NCI-H2171 treated with DMSO at 0.1 percent for 48 hours (cell line): ENCODE measurements at regions not wholly inside any gene's neighbourhood (a gene's known extent, or its start where the extent isn't known, plus 50 kb on each side); places are given as distances from the start of the nearest gene placed in this dataset.

ENCODE experiments used
- DNase-seq: peaks from one replicate; lab custom pipeline; 2025; lab: John Stamatoyannopoulos, UW

- DNase-seq = no peak
These were observed 185.1 kb downstream of the KIF2B start for GRCh38 chr17:54007855-54008254.

DNA sequence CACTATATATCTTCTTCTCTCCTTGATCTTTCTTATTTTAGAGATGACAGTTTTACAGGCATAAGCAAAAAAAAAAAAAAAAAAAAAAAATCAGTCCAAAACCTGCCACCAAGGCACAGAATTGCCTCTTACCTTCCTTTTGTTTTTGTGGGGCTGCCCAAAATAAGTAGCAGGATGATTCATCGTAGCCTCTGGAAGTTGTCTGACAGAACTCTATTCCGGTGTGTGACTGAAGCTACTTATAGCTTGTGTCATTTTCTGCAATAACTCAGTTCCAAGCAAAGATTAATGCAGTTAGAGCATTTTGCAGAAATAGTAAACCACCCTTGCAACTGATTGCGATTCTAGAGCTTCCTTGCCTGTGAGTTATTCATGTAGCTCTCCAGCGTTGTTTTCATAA, 186.8 kb downstream of the KIF2B start:
- DNase-seq = no peak

DNA sequence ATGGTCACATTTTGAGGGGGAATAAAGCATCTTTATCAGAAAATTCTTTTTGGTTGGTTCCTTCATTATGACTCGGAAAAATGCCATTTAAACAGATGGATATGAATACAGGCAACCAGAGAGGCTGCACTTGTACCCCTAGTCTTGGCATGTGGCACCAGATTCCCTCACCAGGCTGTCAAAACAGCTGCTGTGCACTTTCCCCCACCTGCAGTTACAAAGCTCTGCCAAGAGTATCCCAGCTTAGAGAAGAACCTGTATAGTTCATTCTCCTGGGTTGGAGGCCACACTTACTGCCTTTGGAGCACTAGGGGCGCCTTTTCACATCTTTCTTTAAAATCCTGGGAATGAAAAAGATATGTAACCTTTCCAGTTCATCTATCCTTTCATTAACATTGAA, 190.3 kb downstream of the KIF2B start:
- no peak for DNase-seq

- DNase-seq = no peak
These were observed 193.0 kb downstream of the KIF2B start for GRCh38 chr17:54015734-54016133.

DNA sequence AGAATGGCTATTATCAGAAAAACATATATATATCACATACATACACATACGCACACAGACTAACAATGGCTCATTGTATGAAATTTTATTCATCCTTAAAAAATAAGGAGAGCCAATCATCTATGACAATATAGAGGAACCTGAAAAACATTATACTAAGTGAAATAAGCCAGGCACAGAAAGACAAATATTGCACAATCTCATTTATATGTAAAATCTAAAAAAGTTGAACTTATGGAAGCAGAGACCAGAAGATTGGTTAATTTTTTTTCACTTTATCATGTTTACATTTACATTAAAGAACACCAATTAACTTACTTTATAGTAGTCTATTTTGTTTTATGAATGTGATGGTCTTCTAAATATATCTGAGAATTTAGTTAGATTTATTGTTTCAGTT, 198.7 kb downstream of the KIF2B start:
- DNase-seq = no peak

GRCh38 chr17:54028986-54029580, 206.4 kb downstream of the KIF2B start:
- no peak for DNase-seq

- DNase-seq = no peak
These were observed 207.3 kb downstream of the KIF2B start for GRCh38 chr17:54029986-54030385.

DNA sequence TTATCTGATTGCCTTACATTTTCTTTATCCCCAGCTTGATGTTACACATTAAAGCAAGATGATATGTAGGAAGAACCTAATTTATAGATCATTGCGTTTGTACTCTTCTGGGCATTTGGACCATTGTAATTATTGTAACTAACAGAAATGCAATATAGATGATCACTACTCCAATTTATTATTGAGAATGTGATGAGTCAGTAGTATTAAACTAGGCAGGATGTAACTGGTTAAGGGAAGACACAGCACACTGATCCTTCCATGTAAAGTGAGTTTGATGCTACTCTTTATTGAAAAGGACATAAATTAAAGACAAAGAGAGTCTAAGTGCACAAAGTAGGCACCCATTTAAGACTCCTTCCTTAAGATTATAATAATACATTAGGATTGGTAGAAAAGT, 223.8 kb downstream of the KIF2B start:
- no peak for DNase-seq

DNA sequence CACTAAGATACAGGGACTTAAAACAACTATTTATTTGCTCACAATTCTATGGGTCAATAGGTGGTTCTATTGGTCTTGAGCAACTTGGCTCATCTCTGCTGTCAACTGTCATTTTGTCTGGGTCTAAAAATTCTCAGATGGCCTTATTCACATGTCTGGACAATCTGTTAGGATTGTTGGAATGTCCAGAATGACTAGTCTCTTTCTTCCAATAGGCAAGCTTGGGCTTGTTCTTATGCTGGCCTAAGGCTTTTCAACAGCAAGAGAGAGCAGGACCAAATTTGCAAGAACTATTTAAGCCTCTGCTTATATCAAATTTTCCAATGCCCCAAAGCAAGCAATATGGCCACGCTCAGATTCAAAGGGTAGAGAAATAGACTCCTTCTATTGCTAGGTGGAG, 240.9 kb downstream of the KIF2B start:
- no peak for DNase-seq

DNA sequence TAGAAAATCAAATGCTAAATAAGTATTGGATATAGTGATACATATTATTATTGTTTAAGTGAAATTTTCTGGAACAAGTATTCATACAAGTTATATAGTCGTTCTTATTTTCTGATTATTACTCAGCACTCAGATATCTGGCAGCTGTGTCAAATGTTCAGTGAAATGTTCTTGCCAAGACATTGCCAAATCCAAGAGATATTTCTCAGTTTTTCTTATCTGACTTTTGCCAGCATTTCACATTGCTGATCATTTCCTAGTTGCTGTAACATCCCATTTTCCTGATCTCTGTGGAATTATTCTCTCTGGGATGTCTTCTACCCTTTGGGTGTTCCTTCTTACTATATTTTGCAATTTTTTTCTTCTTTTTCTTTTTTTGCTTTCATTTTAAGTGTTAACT, 262.3 kb downstream of the KIF2B start:
- DNase-seq = no peak

- DNase-seq = no peak
These were observed 263.2 kb downstream of the KIF2B start for GRCh38 chr17:54085934-54086333.

DNA sequence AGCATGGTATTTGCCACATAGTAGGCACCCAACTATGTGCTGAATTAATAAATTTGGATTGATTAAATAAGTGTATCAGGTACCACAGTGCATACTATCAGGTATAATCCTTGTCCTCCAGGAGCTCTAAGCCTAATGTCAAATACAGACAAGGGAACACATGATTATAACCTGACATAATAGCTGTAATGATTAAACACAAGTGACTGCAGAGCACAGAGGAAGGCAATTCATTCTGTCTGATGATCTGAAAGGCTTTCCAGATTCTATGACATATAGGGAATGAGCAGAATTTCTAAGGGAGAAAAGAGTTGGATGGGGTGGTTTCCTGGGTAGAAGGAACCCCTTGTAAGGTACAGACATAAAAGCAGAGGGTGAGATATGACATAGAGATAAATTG, 273.5 kb downstream of the KIF2B start:
- DNase-seq = no peak

GRCh38 chr17:54099221-54099620, 276.5 kb downstream of the KIF2B start:
- DNase-seq = no peak

- no peak for DNase-seq
These were observed 279.5 kb downstream of the KIF2B start for GRCh38 chr17:54102246-54102645.

- no peak for DNase-seq
These were observed 288.8 kb downstream of the KIF2B start for GRCh38 chr17:54111576-54111975.

DNA sequence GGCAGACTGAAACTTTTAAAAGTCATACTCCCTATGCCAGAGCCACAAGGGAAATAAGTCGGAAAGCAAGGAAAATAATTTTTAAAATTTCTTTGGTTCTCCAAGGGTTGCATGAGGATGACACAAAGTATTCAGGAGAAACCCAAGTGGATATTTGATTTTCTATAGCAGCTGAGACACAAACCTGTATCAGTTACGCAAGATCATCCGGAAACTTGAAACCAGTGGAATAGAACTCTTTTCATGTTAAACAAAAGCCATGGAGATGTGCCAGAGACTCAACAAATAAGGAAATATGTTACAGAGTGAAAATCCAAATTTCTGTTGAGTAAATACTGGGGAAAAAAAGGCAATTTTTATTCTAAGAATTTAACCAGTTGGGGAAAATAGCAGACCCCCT, 294.7 kb downstream of the KIF2B start:
- DNase-seq = no peak

GRCh38 chr17:54124456-54124855, 301.7 kb downstream of the KIF2B start:
- no peak for DNase-seq

GRCh38 chr17:54153423-54153822, 330.7 kb downstream of the KIF2B start:
- DNase-seq = no peak

DNA sequence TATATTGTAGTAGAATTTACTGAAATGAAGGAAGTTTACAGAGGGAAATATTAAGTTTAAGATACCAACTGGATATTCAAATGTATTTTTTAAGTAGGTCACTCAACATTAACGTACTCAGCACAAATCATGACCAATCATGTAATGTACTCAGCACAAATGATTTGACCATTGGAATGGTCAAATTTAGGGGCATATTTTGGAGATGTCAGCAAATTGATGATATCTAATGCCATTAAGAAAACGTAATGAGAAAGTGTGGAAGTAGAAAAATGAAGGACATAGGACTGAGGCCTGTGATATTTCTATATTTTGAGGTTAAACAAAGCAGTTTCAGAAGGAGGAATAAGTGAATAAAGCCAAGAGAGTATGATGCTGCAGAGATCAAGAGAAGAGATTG, 334.8 kb downstream of the KIF2B start:
- DNase-seq = no peak

- DNase-seq = no peak
These were observed 349.6 kb downstream of the KIF2B start for GRCh38 chr17:54172096-54172984.

DNA sequence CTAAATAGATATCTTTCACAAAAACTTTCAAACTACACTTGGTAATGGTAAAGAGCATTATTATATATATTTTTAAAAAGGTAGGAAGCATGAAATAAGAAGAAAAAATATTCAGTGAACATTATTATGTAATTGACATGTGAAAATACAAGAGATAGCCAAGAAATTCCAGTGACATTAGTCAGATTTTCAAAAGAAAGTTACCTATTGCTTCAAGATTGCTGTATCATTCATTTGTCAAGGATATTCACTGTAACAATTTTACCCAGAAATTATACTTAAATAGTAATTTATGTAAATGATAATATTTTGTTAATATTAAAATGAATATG, 350.2 kb downstream of the KIF2B start:
- no peak for DNase-seq

DNA sequence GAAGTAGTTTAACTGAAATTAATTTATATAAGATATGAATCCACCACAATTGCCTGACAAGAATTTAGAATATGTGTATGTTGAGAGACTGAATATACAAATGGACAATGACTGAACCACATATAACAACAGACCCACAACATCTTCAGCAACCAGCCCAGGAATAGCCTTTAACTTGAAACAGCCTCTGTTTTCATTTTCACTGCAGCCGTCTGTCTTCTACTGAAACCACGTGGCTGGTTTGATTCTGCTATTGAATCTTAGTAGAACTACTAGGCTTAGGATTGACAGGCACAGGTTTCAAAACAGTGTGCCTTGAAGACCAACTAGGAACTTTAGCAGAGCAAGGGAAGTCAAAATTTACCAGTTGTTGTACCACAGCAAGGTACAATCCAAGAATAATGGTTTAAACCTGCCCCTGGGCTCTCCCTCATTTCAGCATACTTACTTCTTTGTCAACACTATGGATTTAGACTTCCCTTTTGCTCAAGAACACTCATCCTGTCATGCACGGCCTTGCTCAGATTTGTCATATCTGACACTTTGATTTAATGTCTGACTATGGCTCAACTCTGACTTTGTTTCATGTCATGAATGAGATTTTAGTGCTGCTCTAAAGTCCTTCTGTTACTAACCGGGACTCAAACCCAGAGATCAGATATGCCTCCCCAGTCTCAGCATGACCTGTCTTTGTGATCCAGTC, 355.0 kb downstream of the KIF2B start:
- no peak for DNase-seq

DNA sequence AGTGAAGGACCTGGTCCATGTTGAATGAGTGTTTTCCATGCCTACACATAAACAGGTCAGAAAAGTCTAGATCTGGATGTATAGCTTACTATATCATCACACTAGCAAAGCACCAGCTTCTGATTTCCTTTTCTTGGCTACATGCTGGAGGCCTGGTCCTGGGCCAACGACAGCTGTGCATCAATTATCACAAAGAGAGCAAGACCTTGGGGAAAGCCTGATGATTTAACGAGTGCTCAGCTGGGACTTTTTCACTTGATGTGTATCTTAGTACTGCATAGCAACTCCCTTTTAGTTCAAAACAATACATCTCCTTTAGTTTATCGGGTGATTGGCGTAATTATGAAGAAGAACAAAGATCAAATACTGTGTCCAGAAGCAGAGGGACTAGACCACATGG, 358.2 kb downstream of the KIF2B start:
- peak; percentile 41 for DNase-seq
